ENCODE measurements at regions not wholly inside any gene's neighbourhood (a gene's known extent, or its start where the extent isn't known, plus 50 kb on each side); places are given as distances from the start of the nearest gene placed in this dataset.

- DNase-seq: no peak
Observed at GRCh38 chr1:53378061-53378460, 50.2 kb upstream of the LRP8 start.

- no peak for DNase-seq
Observed at GRCh38 chr1:53378932-53379661, 51.2 kb upstream of the LRP8 start.

GRCh38 chr1:53379662-53380002, 51.8 kb upstream of the LRP8 start:
- no peak for DNase-seq

GRCh38 chr1:53380296-53380695, 52.4 kb upstream of the LRP8 start:
- DNase-seq: no peak

- DNase-seq: no peak
Observed at GRCh38 chr1:53381790-53382401, 54.0 kb upstream of the LRP8 start.

- DNase-seq: no peak
Observed at GRCh38 chr1:53383136-53383870, 55.4 kb upstream of the LRP8 start.

GRCh38 chr1:53384796-53385195, 56.9 kb upstream of the LRP8 start:
- DNase-seq: no peak

GRCh38 chr1:53385276-53386225, 57.7 kb upstream of the LRP8 start:
- DNase-seq: no peak

- no peak for DNase-seq
Observed at GRCh38 chr1:53388963-53389362, 61.1 kb upstream of the LRP8 start.

GRCh38 chr1:53390261-53390660, 62.4 kb upstream of the LRP8 start:
- DNase-seq: no peak

- DNase-seq: no peak
Observed at GRCh38 chr1:53390736-53391135, 62.9 kb upstream of the LRP8 start.

- no peak for DNase-seq
Observed at GRCh38 chr1:53391296-53391695, 63.4 kb upstream of the LRP8 start.

- no peak for DNase-seq
Observed at GRCh38 chr1:53391982-53392381, 64.1 kb upstream of the LRP8 start.

GRCh38 chr1:53392460-53392859, 64.6 kb upstream of the LRP8 start:
- DNase-seq: no peak

GRCh38 chr1:53393325-53393792, 65.5 kb upstream of the LRP8 start:
- DNase-seq: peak; percentile 64

- no peak for DNase-seq
Observed at GRCh38 chr1:53394306-53394705, 64.9 kb upstream of the DMRTB1 start.

GRCh38 chr1:53395671-53396215, 63.5 kb upstream of the DMRTB1 start:
- DNase-seq: peak; percentile 22

- DNase-seq: no peak
Observed at GRCh38 chr1:53396573-53397268, 62.5 kb upstream of the DMRTB1 start.

GRCh38 chr1:53398091-53398490, 61.1 kb upstream of the DMRTB1 start:
- DNase-seq: no peak

GRCh38 chr1:53398576-53399365, 60.4 kb upstream of the DMRTB1 start:
- no peak for DNase-seq
